ENCODE measurements at regions not wholly inside any gene's neighbourhood (a gene's known extent, or its start where the extent isn't known, plus 50 kb on each side); places are given as distances from the start of the nearest gene placed in this dataset.

DNA sequence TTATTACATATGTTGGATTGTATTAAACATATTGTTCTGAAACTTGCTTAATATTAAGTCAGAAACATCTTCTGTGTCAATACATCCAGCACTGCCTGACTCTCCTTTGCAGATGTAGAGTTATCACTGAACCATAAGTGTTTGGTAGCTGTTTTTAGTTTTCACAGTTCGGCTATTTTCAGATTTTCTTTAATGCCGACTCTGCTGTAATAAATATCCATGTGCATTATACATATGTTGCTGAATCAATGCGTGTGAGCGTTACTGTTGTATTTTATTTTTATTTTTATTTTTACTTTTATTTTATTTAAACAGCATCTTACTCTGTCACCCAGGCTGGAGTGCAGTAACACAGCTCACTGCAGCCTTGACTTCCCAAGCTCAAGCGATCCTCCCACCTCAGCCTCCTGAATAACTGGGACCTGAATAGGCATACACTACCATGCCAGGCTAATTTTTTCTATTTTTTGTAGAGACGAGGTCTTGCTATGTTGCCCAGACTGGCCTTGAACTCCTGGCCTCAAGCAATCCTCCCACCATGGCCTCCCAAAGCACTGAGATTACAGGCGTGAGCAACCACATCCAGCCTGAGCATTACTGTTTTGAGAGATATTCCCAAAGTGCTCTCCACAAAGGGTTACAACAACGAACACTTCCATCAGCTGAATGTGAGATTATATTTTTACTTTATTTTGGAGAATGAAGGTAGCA, 50.7 kb upstream of the NOCT start:
- Histone ChIP-seq H3K27me3 (ENCODE audit: control insufficient read depth in 1 of 2, insufficient read depth in 2 of 2, low read length in 2 of 2) (no peaks in the 10 kb centered on the region), H3K4me1 (ENCODE audit: insufficient read depth, low read length) (no peaks in the 10 kb centered on the region), H3K27ac (ENCODE audit: low read depth in 1 of 2, low read length in 2 of 2) (no peak overlapping the region), H3K4me3 (ENCODE audit: low read length) (no peak overlapping the region), H3K9me3 (ENCODE audit: control insufficient read depth in 1 of 2, insufficient read depth in 1 of 2, low read length in 2 of 2) (no peaks in the 10 kb centered on the region), H3K36me3 (ENCODE audit: insufficient read depth, low read length) (no peaks in the 10 kb centered on the region)
- H3K27me3 Mint-ChIP-seq = no peaks in the 10 kb centered on the region
- intact Hi-C loops (cut with DNase I, micrococcal nuclease) = no loop called here
- H3K4me1 Mint-ChIP-seq (ENCODE audit: low read depth) = no peaks in the 10 kb centered on the region
- DNase-seq (no peak), ATAC-seq (ENCODE audit: poor library complexity) (no peak)
- H3K4me3 Mint-ChIP-seq = no peak overlapping the region
- H3K27ac Mint-ChIP-seq = no peak overlapping the region
- CTCF ChIA-PET = no interaction called here
- H3K36me3 Mint-ChIP-seq (ENCODE audit: low read depth) = no peaks in the 10 kb centered on the region
- POLR2A ChIA-PET = no interaction called here
- TF ChIP-seq, protein P1, sequence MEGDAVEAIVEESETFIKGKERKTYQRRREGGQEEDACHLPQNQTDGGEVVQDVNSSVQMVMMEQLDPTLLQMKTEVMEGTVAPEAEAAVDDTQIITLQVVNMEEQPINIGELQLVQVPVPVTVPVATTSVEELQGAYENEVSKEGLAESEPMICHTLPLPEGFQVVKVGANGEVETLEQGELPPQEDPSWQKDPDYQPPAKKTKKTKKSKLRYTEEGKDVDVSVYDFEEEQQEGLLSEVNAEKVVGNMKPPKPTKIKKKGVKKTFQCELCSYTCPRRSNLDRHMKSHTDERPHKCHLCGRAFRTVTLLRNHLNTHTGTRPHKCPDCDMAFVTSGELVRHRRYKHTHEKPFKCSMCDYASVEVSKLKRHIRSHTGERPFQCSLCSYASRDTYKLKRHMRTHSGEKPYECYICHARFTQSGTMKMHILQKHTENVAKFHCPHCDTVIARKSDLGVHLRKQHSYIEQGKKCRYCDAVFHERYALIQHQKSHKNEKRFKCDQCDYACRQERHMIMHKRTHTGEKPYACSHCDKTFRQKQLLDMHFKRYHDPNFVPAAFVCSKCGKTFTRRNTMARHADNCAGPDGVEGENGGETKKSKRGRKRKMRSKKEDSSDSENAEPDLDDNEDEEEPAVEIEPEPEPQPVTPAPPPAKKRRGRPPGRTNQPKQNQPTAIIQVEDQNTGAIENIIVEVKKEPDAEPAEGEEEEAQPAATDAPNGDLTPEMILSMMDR (IDR thresholded peaks at IDR 0.05) = no peak
- no peaks in the 10 kb centered on the region for H3K9me3 Mint-ChIP-seq

DNA sequence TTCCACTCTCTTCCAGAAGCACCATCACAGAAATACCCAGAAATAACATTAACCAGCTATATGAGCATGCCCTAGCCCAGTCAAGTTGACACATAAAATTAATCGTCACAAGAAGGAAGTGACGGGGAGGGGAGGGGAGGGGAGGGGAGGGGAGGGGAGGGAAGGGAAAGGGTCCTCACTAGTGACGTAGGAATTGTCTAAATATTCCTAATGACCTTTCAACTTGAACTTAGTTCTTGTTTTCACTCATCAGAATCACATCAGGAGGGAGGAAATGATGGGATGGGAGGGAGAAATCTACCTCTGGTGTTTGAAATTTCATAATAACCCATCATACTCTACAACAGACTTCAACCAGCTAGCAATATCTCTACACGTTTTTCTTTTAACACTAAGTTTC, 52.2 kb upstream of the NOCT start:
- intact Hi-C loops (cut with DNase I, micrococcal nuclease) = no loop called here
- no peaks in the 10 kb centered on the region for H3K4me1 Mint-ChIP-seq (ENCODE audit: low read depth)
- TF ChIP-seq, protein P1 (IDR thresholded peaks at IDR 0.05) = no peak
- H3K27ac Mint-ChIP-seq = no peak overlapping the region
- no peaks in the 10 kb centered on the region for H3K27me3 Mint-ChIP-seq
- no peak for ATAC-seq (ENCODE audit: poor library complexity)
- no peak overlapping the region for H3K4me3 Mint-ChIP-seq
- H3K36me3 ChIP-seq (ENCODE audit: insufficient read depth, low read length) = no peaks in the 10 kb centered on the region
- no peaks in the 10 kb centered on the region for H3K9me3 Mint-ChIP-seq
- no peak overlapping the region for H3K27ac ChIP-seq (ENCODE audit: low read depth in 1 of 2, low read length in 2 of 2)
- no peak for DNase-seq
- H3K4me3 ChIP-seq (ENCODE audit: low read length) = no peak overlapping the region
- no peaks in the 10 kb centered on the region for H3K27me3 ChIP-seq (ENCODE audit: control insufficient read depth in 1 of 2, insufficient read depth in 2 of 2, low read length in 2 of 2)
- ChIA-PET POLR2A (no interaction called here), CTCF (no interaction called here)
- no peaks in the 10 kb centered on the region for H3K4me1 ChIP-seq (ENCODE audit: insufficient read depth, low read length)
- no peaks in the 10 kb centered on the region for H3K9me3 ChIP-seq (ENCODE audit: control insufficient read depth in 1 of 2, insufficient read depth in 1 of 2, low read length in 2 of 2)
- no peaks in the 10 kb centered on the region for H3K36me3 Mint-ChIP-seq (ENCODE audit: low read depth)

DNA sequence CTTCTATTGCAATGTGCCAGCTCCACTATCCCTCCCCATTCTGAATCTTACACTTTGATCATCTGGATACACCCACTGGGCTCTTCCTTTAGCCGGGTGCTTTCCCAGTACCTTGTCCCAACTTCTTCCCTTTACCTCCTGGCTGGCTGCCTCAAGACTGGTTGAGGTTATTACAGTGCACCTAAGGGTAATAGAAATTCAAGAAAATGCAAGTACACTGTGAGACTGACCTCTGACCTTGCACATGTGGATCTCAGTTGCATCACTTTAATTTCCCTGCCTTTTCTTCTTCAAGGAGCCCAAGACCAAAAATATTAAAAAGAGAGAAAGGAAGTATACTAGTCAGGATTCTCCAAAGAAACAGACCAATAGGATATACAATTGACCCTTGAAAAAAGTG, 53.9 kb upstream of the NOCT start:
- H3K36me3 ChIP-seq (ENCODE audit: insufficient read depth, low read length) = no peaks in the 10 kb centered on the region
- ATAC-seq (ENCODE audit: poor library complexity) (no peak), DNase-seq (no peak)
- H3K4me3 ChIP-seq (ENCODE audit: low read length) = no peak overlapping the region
- Mint-ChIP-seq H3K4me3 (no peak overlapping the region), H3K4me1 (ENCODE audit: low read depth) (no peaks in the 10 kb centered on the region), H3K27me3 (no peaks in the 10 kb centered on the region), H3K9me3 (no peaks in the 10 kb centered on the region), H3K27ac (no peak overlapping the region), H3K36me3 (ENCODE audit: low read depth) (no peaks in the 10 kb centered on the region)
- no peaks in the 10 kb centered on the region for H3K9me3 ChIP-seq (ENCODE audit: control insufficient read depth in 1 of 2, insufficient read depth in 1 of 2, low read length in 2 of 2)
- TF ChIP-seq, protein P1 (IDR thresholded peaks at IDR 0.05) = no peak
- intact Hi-C loops (cut with DNase I, micrococcal nuclease) = no loop called here
- H3K4me1 ChIP-seq (ENCODE audit: insufficient read depth, low read length) = no peaks in the 10 kb centered on the region
- ChIA-PET POLR2A (no interaction called here), CTCF (no interaction called here)
- H3K27ac ChIP-seq (ENCODE audit: low read depth in 1 of 2, low read length in 2 of 2) = no peak overlapping the region
- H3K27me3 ChIP-seq (ENCODE audit: control insufficient read depth in 1 of 2, insufficient read depth in 2 of 2, low read length in 2 of 2) = no peaks in the 10 kb centered on the region

Data from CD4-positive, alpha-beta T cell (primary cell).